Testis (tissue), 2 donors: ENCODE measurements at regions not wholly inside any gene's neighbourhood (a gene's known extent, or its start where the extent isn't known, plus 50 kb on each side); places are given as distances from the start of the nearest gene placed in this dataset.

Experiments used
- POLR2A ChIP-seq: fragments of 450-650 bp; IDR thresholded peaks from one replicate; pipeline ENCODE4 v1.6.1; 2017; ENCODE audit warnings: antibody characterized with exemption, mild to moderate bottlenecking, moderate library complexity
- TF ChIP-seq, protein P1 (sequence below), 3 experiments: fragments of 450-650 bp in 2 of 3; fragments of 200-600 bp in 1 of 3; sonication (generic) in 1 of 3; IDR thresholded peaks; one replicate each; pipeline ENCODE4 v1.5.1; 2016 to 2019; ENCODE audit warnings: antibody characterized with exemption in 3 of 3, mild to moderate bottlenecking in 2 of 3, moderate library complexity in 1 of 3

DNA sequence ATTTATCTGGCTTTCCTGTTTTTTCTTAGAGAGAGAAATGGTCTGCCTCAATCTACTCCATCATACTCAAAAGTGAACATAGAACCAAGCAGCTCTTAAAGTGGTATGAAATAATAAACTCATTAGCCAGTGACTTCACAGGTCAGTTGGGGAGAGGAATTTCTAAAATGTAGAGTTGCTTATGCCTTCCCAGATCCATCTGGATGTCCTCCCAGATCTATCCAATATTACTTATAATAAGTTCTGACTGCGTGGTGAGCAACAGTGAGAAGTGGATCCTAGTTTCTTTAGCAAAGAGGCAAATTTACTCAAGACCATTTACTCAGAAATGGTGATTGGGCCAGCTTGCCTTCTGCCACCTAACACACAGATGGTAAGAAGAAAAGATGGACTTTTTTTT lies 748.0 kb downstream of the PCDH18 start:
- TF ChIP-seq, protein P1, sequence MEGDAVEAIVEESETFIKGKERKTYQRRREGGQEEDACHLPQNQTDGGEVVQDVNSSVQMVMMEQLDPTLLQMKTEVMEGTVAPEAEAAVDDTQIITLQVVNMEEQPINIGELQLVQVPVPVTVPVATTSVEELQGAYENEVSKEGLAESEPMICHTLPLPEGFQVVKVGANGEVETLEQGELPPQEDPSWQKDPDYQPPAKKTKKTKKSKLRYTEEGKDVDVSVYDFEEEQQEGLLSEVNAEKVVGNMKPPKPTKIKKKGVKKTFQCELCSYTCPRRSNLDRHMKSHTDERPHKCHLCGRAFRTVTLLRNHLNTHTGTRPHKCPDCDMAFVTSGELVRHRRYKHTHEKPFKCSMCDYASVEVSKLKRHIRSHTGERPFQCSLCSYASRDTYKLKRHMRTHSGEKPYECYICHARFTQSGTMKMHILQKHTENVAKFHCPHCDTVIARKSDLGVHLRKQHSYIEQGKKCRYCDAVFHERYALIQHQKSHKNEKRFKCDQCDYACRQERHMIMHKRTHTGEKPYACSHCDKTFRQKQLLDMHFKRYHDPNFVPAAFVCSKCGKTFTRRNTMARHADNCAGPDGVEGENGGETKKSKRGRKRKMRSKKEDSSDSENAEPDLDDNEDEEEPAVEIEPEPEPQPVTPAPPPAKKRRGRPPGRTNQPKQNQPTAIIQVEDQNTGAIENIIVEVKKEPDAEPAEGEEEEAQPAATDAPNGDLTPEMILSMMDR (IDR thresholded peaks at IDR 0.05), result no peak
- TF ChIP-seq POLR2A, result no peak
